HG03378 (cell line): ENCODE measurements at regions not wholly inside any gene's neighbourhood (a gene's known extent, or its start where the extent isn't known, plus 50 kb on each side); places are given as distances from the start of the nearest gene placed in this dataset.
"Not testable (repeated sequence)": the region's sequence is repeated elsewhere in the genome, so short reads cannot be mapped to it uniquely, and the experiment has no call there.

Experiments
- ATAC-seq: cut with Tn5 transposase; IDR thresholded peaks from one replicate; pipeline ENCODE4 v1.9.1; 2021; ENCODE audit warnings: mild to moderate bottlenecking, moderate library complexity; ENCODE audit not compliant: unreplicated experiment

- ATAC-seq = no peak
Measured at GRCh38 chr13:80180740-80181355, 160.1 kb downstream of the SPRY2 start.

DNA sequence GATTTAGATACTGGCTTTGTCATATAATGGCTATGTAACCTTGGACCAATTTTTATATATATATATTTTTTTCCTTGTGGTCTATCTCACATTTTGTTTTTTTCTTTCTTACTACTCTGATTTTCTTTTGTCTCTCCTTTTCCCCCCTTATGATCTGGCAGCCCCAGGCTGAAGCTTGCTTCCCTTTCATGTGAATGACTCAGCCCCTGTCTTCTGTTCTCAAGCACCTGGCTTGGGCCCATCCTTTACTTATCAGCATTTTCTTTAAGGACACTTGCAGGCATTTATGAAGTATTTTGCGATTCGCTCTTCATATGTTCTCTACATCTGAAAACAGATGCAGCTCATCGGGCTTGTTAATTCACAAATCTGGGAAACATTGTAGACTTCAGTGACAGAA, 163.6 kb downstream of the SPRY2 start:
- no peak for ATAC-seq

DNA sequence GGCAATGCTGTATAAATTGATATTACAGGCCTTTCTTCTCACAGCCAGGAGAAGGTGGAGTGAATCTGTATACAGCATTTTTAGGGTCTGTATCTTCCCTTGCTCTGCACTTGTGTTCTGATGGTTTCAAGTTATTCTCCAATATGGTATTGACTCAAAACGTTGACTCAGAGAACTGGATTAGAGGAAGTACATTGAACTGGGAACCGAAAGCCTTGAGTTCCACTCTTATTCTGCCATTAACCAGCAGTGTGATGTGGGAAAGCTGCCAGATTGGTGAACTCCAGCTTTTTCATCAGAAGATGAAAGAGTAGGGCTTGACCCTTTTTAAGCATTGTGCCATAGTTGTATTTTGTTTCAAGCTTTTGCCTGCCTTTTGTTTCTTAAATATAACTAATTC, 167.7 kb downstream of the SPRY2 start:
- ATAC-seq = peak; percentile 50

- no peak for ATAC-seq
Measured at GRCh38 chr13:80171096-80171495, 169.8 kb downstream of the SPRY2 start.

GRCh38 chr13:80168089-80168850, 172.7 kb downstream of the SPRY2 start:
- no peak for ATAC-seq

DNA sequence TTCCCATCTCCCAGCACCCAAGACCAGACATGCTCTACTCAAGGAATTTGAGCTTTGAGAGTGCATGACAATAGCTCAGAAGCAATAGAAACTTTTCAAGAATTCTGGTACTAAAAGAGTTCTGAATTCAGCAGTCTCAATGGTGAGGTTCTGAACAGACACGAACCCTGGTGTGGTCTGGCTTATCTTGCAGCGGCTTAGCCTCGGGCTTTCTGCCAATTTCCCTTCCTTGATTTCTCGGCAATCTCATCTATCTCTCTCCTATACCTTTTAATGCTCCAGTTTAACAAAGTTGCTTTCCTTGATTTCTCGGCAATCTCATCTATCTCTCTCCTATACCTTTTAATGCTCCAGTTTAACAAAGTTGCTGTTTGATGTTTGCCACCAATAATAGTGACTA, 174.6 kb downstream of the SPRY2 start:
- no peak for ATAC-seq

DNA sequence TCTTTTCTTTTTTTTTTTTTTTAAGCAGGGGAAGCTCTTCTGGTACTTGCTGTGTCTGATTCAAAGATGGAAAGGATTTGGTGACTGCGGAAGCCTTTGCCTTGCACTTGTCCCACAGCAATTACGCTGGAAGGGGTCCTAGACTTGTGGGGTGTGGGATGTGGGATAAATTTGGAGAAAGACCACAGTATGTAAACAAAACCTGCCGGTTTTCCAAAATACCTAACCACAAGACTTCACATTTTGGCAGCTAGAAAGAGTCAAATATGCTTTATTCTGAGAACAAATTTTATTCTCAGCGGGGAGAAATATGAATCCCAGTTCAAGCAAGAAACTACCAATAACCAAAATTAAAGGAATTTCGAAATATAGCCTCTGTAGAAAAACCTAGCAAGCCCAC, 176.5 kb downstream of the SPRY2 start:
- ATAC-seq = no peak

DNA sequence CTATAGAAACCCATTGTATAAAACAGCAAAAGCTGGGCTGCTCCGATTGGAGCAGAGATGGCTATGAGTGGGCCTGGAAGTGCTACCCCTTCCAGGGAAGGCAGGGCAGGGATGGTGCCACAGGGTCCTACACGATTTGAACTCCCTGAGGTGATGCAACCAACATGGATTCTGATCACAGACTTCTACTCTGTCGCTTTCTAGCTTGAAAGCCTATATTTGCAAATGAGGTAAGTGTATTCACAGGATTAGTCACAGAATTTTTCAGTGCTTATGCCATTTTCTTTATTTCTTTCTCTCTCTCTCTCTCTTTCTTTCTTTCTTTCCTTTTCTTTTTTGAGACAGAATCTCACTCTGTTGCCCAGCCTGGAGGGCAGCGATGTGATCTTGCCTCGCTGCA, 179.0 kb downstream of the SPRY2 start:
- no peak for ATAC-seq

DNA sequence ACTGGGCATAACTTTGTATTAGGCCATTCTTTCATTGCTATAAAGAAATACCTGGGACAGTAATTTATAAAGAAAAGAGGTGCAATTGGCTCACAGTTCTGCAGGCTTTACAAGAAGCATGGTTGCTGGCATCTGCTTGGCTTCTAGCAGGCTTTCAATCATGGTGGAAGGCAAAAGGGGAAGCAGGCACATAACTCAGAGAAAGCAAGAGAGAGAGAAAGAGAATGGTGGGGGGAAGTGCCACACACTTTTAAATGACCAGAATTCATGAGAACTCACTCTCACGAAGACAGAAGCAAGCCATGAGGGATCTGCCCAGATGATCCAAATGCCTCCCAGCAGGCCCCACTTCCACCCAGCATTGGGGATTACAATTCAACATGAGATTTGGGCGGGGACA, 179.7 kb downstream of the SPRY2 start:
- no peak for ATAC-seq

- no peak for ATAC-seq
Measured at GRCh38 chr13:80160110-80160509, 180.8 kb downstream of the SPRY2 start.

DNA sequence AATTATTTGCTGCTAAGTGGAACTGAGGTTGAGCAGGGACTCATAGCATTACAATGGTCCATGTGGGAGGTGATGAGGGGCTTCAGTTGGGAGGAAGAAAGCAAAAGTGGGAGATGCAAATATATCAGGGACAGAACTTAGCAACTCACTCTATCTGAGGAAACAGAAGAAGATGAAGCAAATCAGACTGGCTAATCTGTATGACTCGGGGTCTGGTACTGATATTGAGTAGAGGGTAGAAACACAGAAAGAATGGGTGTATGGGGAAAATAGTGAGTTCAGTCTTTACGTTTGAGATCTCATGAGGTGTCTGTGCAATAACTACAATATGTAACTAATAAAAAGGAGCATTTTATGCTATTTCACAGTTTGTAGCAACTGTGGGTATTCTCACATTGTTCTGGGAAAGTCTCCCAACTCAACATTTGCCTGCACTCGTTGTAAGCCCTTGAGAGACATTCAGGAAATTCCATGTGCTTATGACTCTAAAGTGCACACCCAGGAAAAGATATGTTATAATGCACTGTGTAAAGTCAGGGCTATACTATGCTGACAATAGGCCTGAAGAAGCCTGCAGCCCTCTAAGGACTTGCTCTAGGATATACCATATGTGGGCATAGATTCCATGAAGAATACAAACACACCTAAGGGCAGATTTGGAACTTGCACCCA, 183.5 kb downstream of the SPRY2 start:
- no peak for ATAC-seq

DNA sequence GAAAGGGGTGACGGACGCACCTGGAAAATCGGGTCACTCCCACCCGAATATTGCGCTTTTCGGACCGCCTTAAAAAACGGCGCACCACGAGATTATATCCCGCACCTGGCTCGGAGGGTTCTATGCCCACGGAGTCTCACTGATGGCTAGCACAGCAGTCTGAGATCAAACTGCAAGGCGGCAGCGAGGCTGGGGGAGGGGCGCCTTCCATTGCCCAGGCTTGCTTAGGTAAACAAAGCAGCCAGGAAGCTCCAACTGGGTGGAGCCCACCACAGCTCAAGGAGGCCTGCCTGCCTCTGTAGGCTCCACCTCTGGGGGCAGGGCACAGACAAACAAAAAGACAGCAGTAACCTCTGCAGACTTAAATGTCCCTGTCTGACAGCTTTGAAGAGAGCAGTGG, 188.8 kb downstream of the SPRY2 start:
- not testable (repeated sequence) for ATAC-seq

DNA sequence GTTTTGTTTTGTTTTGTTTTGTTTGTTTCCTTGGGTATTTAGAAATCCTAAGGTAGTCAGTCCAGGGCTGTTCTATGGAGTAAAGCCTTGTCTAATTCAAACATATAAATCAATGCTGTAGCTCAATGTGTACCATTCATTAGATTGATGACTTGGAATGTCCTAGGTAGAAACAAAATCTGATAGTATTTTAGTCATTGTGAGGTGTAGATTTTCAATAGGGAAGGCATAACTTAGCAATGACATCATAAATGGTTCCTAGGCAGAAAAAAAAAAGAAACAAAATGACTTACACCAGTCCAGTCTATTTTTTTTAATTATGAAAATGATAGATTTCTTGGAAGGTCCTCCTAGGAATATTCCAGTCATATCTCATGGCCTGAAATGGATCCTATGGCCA, 189.9 kb downstream of the SPRY2 start:
- ATAC-seq = no peak

- ATAC-seq = no peak
Measured at GRCh38 chr13:80149736-80150135, 191.2 kb downstream of the SPRY2 start.

GRCh38 chr13:80145171-80145690, 195.7 kb downstream of the SPRY2 start:
- ATAC-seq = no peak

DNA sequence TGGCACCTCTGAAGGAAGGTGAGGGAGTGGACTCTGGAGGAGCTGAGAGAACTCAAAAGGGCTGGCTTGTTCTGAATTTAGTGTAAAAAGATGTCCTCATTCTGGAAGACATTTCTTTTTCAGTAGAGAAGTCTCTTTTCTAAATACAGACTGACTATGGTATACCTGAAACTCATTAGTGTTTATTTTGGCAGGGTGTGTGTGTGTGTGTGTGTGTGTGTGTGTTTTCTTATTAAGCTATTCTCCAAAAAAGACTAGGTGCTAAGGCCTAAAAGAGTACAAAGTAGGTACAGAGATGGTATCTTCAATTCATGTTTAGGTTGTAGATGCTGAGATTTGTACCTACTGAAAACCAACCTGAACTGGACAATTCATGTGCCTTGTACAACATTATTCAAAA, 196.4 kb downstream of the SPRY2 start:
- no peak for ATAC-seq

DNA sequence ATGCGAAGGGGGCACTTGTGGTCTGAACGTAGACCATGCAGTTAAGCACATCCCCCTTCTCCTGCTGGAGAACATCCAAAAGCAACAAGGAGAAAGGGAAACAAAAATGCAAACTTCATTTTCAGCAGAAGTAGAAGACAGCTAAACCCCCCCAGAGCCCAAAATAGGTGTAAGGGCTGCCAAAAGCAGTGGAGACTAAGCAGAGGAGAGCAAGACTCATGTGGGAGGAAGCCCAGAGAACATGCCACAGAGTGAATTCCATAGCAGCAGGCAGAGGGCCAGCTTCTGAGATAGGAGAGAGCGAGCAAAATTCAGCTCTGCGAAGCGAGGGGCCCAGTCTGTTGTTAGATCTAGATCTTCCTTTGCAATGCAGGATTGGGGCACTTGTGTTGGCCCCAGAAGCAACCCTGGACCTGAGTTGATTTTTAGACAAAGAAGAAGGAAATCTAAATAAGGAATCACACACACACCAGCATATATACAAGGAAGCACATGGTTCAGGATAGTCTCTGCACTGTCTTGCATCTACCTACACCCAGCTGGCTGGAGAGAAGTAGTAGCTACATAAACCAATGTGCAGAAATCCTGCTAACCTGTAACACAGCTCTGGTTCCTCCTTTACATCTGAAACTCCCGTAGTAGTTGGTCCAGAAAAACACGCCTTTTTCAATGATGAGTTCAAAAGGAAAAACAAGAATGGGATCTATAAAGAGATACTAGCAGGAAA, 199.6 kb downstream of the SPRY2 start:
- no peak for ATAC-seq

GRCh38 chr13:80140685-80141084, 200.2 kb downstream of the SPRY2 start:
- no peak for ATAC-seq

DNA sequence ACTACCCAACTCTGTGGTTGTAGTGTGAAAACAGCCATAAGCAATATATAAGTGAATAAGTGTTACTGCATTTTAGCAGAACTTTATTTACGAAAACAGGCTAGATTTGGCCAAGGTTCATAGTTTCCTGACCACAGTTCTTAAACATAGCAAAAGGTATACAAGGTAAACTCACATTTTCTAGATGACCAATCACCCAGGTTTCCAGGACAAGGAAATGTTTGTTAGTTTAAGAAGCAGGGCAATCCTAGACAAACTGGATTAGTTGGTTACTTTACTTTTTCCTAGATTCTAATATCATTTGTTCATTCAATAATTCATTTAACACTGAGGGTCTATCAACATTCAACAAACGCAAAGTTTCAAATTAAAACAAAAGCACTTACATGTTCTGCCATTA, 201.7 kb downstream of the SPRY2 start:
- no peak for ATAC-seq

DNA sequence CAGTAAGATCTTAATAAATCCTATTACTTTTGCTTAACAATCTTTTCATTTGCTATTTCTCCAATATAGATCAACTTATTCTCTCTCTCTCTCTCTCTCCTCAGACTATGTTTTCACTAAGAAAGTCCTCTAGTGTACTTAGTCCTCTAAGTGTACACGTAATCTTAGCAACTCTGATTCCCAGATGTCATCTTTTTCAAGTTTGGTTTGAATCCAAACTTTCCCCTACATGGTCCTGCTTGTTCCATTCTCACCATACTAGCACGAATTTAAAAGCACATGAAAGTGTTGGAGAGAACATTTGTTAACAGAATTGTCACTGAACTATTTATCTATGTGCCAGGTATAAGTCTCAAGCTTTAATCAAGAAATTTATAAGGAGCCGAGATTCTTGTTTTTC, 202.9 kb downstream of the SPRY2 start:
- no peak for ATAC-seq

DNA sequence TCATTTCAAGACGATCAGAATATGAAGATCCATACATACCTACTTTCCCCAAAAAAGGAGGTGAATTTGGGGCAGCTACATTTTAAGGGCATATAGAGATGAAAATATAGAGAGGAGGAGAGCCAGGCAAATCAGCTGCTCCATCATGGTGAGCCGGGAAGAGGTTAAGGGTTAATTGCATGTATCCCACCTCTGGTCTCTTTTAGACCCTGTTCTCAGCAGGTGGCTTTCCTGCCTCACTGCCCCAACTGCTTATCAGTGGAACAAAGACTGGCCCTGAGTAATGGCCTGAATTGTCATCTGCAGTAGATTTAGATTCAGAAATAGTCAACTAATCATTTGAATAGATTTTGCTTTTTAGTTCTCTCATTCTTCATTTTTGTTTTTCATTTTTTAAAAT, 206.6 kb downstream of the SPRY2 start:
- no peak for ATAC-seq
